ENCODE measurements at regions not wholly inside any gene's neighbourhood (a gene's known extent, or its start where the extent isn't known, plus 50 kb on each side); places are given as distances from the start of the nearest gene placed in this dataset.
"Not testable (repeated sequence)": the region's sequence is repeated elsewhere in the genome, so short reads cannot be mapped to it uniquely, and the experiment has no call there.

- no peaks in the 10 kb centered on the region for H3K9me3 ChIP-seq
- H3K4me3 ChIP-seq (replicated peaks in 1 of 3): no peak overlapping the region
- H3K27me3 ChIP-seq: no peaks in the 10 kb centered on the region
- H3K27ac ChIP-seq: no peak overlapping the region
- no peaks in the 10 kb centered on the region for H3K4me1 ChIP-seq
- H3K36me3 ChIP-seq: no peaks in the 10 kb centered on the region
- intact Hi-C loops (cut with DNase I): no loop called here
- no peak for DNase-seq
- 89 to 96% methylated on average over 8 to 13 of the region's 13 CpGs for WGBS, 2 donors
- TF ChIP-seq POLR2A (IDR thresholded peaks at IDR 0.05): no peak
- TF ChIP-seq CTCF (IDR thresholded peaks at IDR 0.05): no peak
These were observed 196.7 kb downstream of the CTTN start for GRCh38 chr11:70595016-70595415.

- TF ChIP-seq POLR2A (IDR thresholded peaks at IDR 0.05) (no peak), CTCF (IDR thresholded peaks at IDR 0.05) (no peak)
- no peaks in the 10 kb centered on the region for H3K27me3 ChIP-seq
- no peak overlapping the region for H3K4me3 ChIP-seq (replicated peaks in 1 of 3)
- no peaks in the 10 kb centered on the region for H3K4me1 ChIP-seq
- 76 to 82% methylated on average over 8 to 11 of the region's 12 CpGs for WGBS, 2 donors
- no peaks in the 10 kb centered on the region for H3K9me3 ChIP-seq
- no peaks in the 10 kb centered on the region for H3K36me3 ChIP-seq
- intact Hi-C loops (cut with DNase I): no loop called here
- no peak overlapping the region for H3K27ac ChIP-seq
- no peak for DNase-seq
These were observed 197.1 kb downstream of the CTTN start for GRCh38 chr11:70595452-70595851.

GRCh38 chr11:70596091-70596490 lies 197.8 kb downstream of the CTTN start:
- H3K4me1 ChIP-seq: no peaks in the 10 kb centered on the region
- no peaks in the 10 kb centered on the region for H3K27me3 ChIP-seq
- H3K4me3 ChIP-seq (replicated peaks in 1 of 3): no peak overlapping the region
- H3K36me3 ChIP-seq: no peaks in the 10 kb centered on the region
- intact Hi-C loops (cut with DNase I): no loop called here
- WGBS, 2 donors: 80 to 93% methylated on average over 1 to 9 of the region's 9 CpGs
- DNase-seq: no peak
- no peak overlapping the region for H3K27ac ChIP-seq
- no peak for TF ChIP-seq CTCF (IDR thresholded peaks at IDR 0.05)
- no peak for TF ChIP-seq POLR2A (IDR thresholded peaks at IDR 0.05)
- H3K9me3 ChIP-seq: no peaks in the 10 kb centered on the region

- Histone ChIP-seq H3K27me3 (no peaks in the 10 kb centered on the region), H3K4me1 (no peaks in the 10 kb centered on the region), H3K4me3 (replicated peaks in 1 of 3) (no peak overlapping the region), H3K27ac (no peak overlapping the region), H3K36me3 (no peaks in the 10 kb centered on the region), H3K9me3 (no peaks in the 10 kb centered on the region)
- intact Hi-C loops (cut with DNase I): no loop called here
- DNase-seq: no peak
- WGBS, 2 donors: 93 to 95% methylated on average over 10 of the region's 10 CpGs
- TF ChIP-seq CTCF (IDR thresholded peaks at IDR 0.05) (no peak), POLR2A (IDR thresholded peaks at IDR 0.05) (no peak)
These were observed 198.8 kb downstream of the CTTN start for GRCh38 chr11:70597006-70597555.

- 82 to 86% methylated on average over 17 to 20 of the region's 20 CpGs for WGBS, 2 donors
- Histone ChIP-seq H3K9me3 (no peaks in the 10 kb centered on the region), H3K4me1 (no peaks in the 10 kb centered on the region)
These were observed 199.7 kb downstream of the CTTN start for GRCh38 chr11:70597751-70598625.

GRCh38 chr11:70600911-70601415 lies 202.6 kb downstream of the CTTN start:
- H3K4me3 ChIP-seq (replicated peaks in 1 of 3); intact Hi-C loops (cut with DNase I); H3K4me1 ChIP-seq; H3K27me3 ChIP-seq; DNase-seq; H3K27ac ChIP-seq; H3K9me3 ChIP-seq; H3K36me3 ChIP-seq: not testable (repeated sequence)
- 89 to 92% methylated on average over 7 of the region's 7 CpGs for WGBS, 2 donors

More at GRCh38 chr11:70597751-70598625, 199.7 kb downstream of the CTTN start:
- no peak for DNase-seq
- no peak overlapping the region for H3K27ac ChIP-seq
- intact Hi-C loops (cut with DNase I): no loop called here
- no peaks in the 10 kb centered on the region for H3K27me3 ChIP-seq
- TF ChIP-seq POLR2A (IDR thresholded peaks at IDR 0.05) (no peak), CTCF (IDR thresholded peaks at IDR 0.05) (no peak)
- H3K36me3 ChIP-seq: no peaks in the 10 kb centered on the region
- H3K4me3 ChIP-seq (replicated peaks in 1 of 3): no peak overlapping the region

Data from thyroid gland (tissue), 4 donors.